ACC112 (cell line): ENCODE measurements at regions not wholly inside any gene's neighbourhood (a gene's known extent, or its start where the extent isn't known, plus 50 kb on each side); places are given as distances from the start of the nearest gene placed in this dataset.

ENCODE experiments used
- H2AFZ ChIP-seq: fragments of 200-600 bp; sonication (generic); one replicate; pipeline ENCODE4 v1.6.0; 2017; ENCODE audit warnings: antibody characterized with exemption, low read length; ENCODE audit not compliant: unreplicated experiment
- H3K27ac ChIP-seq: fragments of 200-600 bp; sonication (generic); 2 replicates; pipeline ENCODE4 v1.5.1; 2014; ENCODE audit warnings: low read depth, mild to moderate bottlenecking, antibody characterized with exemption, low read length, moderate library complexity
- H3K27me3 ChIP-seq: fragments of 200-600 bp; sonication (generic); 2 replicates; pipeline ENCODE4 v1.6.1; 2014; ENCODE audit warnings: mild to moderate bottlenecking, antibody characterized with exemption, low read length, moderate library complexity, mixed read lengths; ENCODE audit not compliant: insufficient read depth
- H3K36me3 ChIP-seq: fragments of 200-600 bp; sonication (generic); 2 replicates; pipeline ENCODE4 v1.6.1; 2016; ENCODE audit warnings: mild to moderate bottlenecking, antibody characterized with exemption, low read length, moderate library complexity, mixed read lengths; ENCODE audit not compliant: insufficient read depth
- H3K4me1 ChIP-seq: fragments of 200-600 bp; sonication (generic); one replicate; pipeline ENCODE4 v1.6.1; 2016; ENCODE audit warnings: low read length, mixed read lengths; ENCODE audit not compliant: insufficient read depth, unreplicated experiment, control insufficient read depth
- H3K4me3 ChIP-seq: fragments of 200-600 bp; sonication (generic); 2 replicates; pipeline ENCODE4 v1.5.1; 2014; ENCODE audit warnings: mild to moderate bottlenecking, low read depth, low read length
- H3K79me2 ChIP-seq: fragments of 200-600 bp; sonication (generic); one replicate; pipeline ENCODE4 v1.6.0; 2016; ENCODE audit warnings: low read length; ENCODE audit not compliant: control insufficient read depth, unreplicated experiment, insufficient read depth

GRCh38 chr6:74956559-74957428 lies 249.1 kb downstream of the COL12A1 start:
- no peak overlapping the region for H3K27ac ChIP-seq
- no peaks in the 10 kb centered on the region for H3K27me3 ChIP-seq
- H3K4me1 ChIP-seq, result peaks cover 4% of the 10 kb centered on the region
- no peak overlapping the region for H2AFZ ChIP-seq
- H3K36me3 ChIP-seq, result no peaks in the 10 kb centered on the region
- no peak overlapping the region for H3K4me3 ChIP-seq
- no peaks in the 10 kb centered on the region for H3K79me2 ChIP-seq

DNA sequence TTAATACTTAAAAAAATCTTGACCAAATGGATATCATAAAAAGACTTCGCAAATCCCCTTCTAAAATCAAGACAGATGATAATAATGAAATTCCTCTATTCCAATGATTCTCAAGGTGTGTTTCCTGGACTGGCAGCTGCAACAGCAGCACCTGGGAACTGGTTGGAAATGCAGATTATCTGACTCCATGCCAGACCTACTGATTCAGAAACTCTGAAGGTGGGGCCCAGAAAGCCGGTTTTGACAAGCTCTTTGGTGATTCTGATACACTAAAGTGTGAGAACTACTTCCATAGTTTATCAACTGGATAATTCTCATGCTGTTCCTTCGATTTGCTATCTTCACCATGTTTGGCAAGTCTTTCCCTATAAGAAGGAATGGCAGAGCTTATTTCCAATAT lies 252.1 kb downstream of the COL12A1 start:
- Histone ChIP-seq H3K4me1 (peaks cover 4% of the 10 kb centered on the region), H3K4me3 (no peak overlapping the region), H3K27ac (no peak overlapping the region), H2AFZ (no peak overlapping the region), H3K36me3 (no peaks in the 10 kb centered on the region), H3K79me2 (no peaks in the 10 kb centered on the region), H3K27me3 (no peaks in the 10 kb centered on the region)

DNA sequence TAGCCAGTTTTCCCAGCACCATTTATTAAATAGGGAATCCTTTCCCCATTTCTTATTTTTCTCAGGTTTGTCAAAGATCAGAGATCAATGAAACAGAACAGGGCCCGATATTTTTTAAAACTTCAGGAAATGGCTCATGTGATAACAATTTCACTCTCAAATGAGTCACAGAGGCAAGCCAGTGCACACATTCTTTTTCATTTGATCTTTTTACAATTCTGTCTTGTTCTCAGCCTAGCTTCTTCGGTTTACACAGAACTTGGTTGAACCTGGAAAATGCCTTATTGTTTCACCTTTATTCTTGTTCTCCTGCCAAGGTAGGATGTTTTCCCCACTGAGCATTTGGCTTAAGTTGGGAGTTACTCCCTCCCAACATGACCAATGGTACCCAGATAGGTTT lies 258.9 kb downstream of the COL12A1 start:
- H2AFZ ChIP-seq, result peak overlapping the region; percentile 64

DNA sequence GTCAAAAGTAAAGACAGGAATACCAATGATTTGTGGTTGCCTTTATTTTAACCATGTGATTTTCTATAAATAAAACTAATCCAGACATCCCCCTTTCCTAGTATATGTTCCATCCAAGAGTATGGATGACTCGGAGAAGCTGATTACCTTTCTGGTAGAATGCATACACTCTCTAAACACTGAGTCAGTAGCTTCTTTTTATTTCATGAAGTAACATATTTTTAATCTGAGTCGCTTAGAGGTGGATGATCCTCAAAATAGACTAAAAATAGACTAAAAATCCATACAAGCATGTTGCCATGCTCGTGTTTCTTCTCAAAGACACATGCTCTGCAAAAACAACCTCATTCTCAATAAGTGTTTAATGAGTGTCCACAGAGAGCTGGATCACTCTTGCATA lies 263.7 kb downstream of the COL12A1 start:
- Histone ChIP-seq H3K27me3 (no peaks in the 10 kb centered on the region), H3K36me3 (no peaks in the 10 kb centered on the region), H2AFZ (peak overlapping the region; percentile 50), H3K79me2 (no peaks in the 10 kb centered on the region), H3K4me3 (no peak overlapping the region), H3K27ac (no peak overlapping the region), H3K4me1 (peaks cover 30% of the 10 kb centered on the region)

More for the DNA sequence above, 258.9 kb downstream of the COL12A1 start:
- Histone ChIP-seq H3K27ac (peak overlapping the region; percentile 83), H3K79me2 (no peaks in the 10 kb centered on the region), H3K4me3 (peak overlapping the region; percentile 54), H3K27me3 (no peaks in the 10 kb centered on the region), H3K36me3 (no peaks in the 10 kb centered on the region), H3K4me1 (peaks cover 19% of the 10 kb centered on the region)

- no peaks in the 10 kb centered on the region for H3K27me3 ChIP-seq
- no peaks in the 10 kb centered on the region for H3K36me3 ChIP-seq
- H3K79me2 ChIP-seq, result no peaks in the 10 kb centered on the region
- H2AFZ ChIP-seq, result no peak overlapping the region
- peaks cover 34% of the 10 kb centered on the region for H3K4me1 ChIP-seq
- H3K4me3 ChIP-seq, result no peak overlapping the region
- no peak overlapping the region for H3K27ac ChIP-seq
These were observed 264.4 kb downstream of the COL12A1 start for GRCh38 chr6:74941424-74941823.

GRCh38 chr6:74939721-74940620 lies 265.9 kb downstream of the COL12A1 start:
- Histone ChIP-seq H3K27me3 (no peaks in the 10 kb centered on the region), H3K79me2 (no peaks in the 10 kb centered on the region), H3K36me3 (no peaks in the 10 kb centered on the region), H3K27ac (no peak overlapping the region), H3K4me1 (peaks cover 38% of the 10 kb centered on the region), H3K4me3 (no peak overlapping the region), H2AFZ (no peak overlapping the region)

- peaks cover 38% of the 10 kb centered on the region for H3K4me1 ChIP-seq
These were observed 266.6 kb downstream of the COL12A1 start for GRCh38 chr6:74939151-74939708.

DNA sequence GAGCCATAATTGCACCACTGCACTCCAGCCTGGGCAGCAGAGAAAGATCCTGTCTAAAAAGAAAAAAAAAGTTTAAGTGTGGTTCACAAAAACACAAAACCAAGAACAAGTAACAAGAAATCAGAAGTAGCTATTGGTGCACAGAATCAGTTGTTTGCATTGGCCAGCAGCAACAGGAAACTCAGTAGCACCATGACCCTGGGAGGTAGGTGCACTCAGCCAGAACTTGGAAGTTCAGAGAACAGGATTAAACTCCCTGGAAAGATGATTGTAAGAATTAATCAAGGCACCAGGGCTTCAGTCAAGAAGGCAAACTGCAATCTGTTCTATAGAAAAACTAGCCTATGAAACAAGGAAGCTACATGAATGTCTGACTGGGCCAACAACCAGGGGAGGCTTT lies 267.9 kb downstream of the COL12A1 start:
- H3K27me3 ChIP-seq, result no peaks in the 10 kb centered on the region
- H3K4me3 ChIP-seq, result no peak overlapping the region
- no peaks in the 10 kb centered on the region for H3K36me3 ChIP-seq
- no peaks in the 10 kb centered on the region for H3K79me2 ChIP-seq
- no peak overlapping the region for H2AFZ ChIP-seq
- H3K27ac ChIP-seq, result no peak overlapping the region
- peaks cover 38% of the 10 kb centered on the region for H3K4me1 ChIP-seq

More at GRCh38 chr6:74939151-74939708, 266.6 kb downstream of the COL12A1 start:
- H3K4me3 ChIP-seq, result no peak overlapping the region
- no peak overlapping the region for H3K27ac ChIP-seq
- H3K79me2 ChIP-seq, result no peaks in the 10 kb centered on the region
- no peak overlapping the region for H2AFZ ChIP-seq
- H3K36me3 ChIP-seq, result no peaks in the 10 kb centered on the region
- no peaks in the 10 kb centered on the region for H3K27me3 ChIP-seq

GRCh38 chr6:74936886-74937285 lies 269.0 kb downstream of the COL12A1 start:
- peaks cover 40% of the 10 kb centered on the region for H3K4me1 ChIP-seq
- H3K36me3 ChIP-seq, result no peaks in the 10 kb centered on the region
- H3K27ac ChIP-seq, result peak overlapping the region; percentile 33
- peak overlapping the region; percentile 15; the same call in 1 of the 2 replicates for H3K4me3 ChIP-seq
- no peaks in the 10 kb centered on the region for H3K27me3 ChIP-seq
- H3K79me2 ChIP-seq, result no peaks in the 10 kb centered on the region
- peak overlapping the region; percentile 62 for H2AFZ ChIP-seq

GRCh38 chr6:74932232-74932888 lies 273.5 kb downstream of the COL12A1 start:
- Histone ChIP-seq H3K36me3 (no peaks in the 10 kb centered on the region), H3K4me3 (no peak overlapping the region), H3K27ac (peak overlapping the region; percentile 43; the same call in 1 of the 2 replicates), H3K79me2 (no peaks in the 10 kb centered on the region), H3K4me1 (peaks cover 33% of the 10 kb centered on the region), H3K27me3 (no peaks in the 10 kb centered on the region), H2AFZ (no peak overlapping the region)
